ENCODE measurements at regions not wholly inside any gene's neighbourhood (a gene's known extent, or its start where the extent isn't known, plus 50 kb on each side); places are given as distances from the start of the nearest gene placed in this dataset.

DNA sequence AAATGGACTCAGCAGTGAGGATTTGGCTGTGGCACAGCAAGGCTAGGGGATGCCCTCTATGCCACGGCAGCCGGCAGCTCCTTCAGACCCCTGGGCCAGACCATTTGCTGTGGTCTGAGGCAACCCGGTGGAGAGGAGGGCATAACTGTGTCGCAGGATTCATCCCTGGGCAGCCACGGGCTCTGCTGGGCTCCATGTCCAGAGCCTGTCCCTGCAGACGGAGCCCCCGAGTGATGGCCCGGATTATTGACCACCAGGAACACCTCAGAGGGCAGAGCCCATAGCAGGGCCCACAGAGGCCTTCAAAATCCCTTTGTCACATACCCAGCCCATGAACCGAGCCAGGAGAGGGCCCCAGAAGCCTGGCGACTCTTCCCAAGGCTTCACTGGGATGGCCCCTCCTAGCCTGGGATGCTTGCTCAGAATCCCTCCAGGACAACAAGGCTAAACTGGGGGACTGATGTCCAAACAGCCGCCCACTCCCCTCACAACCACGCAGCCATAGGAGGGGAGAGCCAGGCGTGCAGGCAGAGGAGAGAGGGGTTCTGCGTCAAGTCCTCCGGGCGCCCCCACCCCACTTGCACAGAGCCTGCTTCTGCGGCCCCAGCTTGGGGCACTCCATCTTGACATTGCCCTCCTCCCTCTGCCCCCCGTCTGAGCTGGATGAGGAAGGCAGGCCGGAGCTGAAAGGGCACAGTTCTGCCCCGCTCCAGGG, 68.2 kb upstream of the AFDN start:
- DNase-seq, result no peak

DNA sequence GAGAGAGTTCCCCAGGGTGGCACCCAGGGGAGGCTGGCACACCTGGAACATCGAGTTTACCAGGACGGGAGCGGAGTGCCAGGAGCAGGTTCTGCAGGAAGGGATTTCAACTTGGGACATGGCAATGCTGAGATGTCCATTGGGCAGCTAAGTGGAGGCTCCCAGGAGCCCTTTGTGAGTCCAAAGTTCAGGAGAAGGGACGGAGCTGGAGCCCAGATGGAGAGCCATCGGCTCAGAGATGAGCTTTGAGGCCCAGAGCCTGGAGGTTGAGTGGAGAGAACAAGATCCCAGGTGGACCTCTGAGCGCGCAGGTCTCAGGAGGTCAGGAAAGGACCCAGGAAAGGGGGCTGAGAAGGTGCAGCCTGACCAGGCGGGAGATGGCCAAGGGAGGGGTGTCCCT, 67.5 kb upstream of the AFDN start:
- DNase-seq, result no peak

DNA sequence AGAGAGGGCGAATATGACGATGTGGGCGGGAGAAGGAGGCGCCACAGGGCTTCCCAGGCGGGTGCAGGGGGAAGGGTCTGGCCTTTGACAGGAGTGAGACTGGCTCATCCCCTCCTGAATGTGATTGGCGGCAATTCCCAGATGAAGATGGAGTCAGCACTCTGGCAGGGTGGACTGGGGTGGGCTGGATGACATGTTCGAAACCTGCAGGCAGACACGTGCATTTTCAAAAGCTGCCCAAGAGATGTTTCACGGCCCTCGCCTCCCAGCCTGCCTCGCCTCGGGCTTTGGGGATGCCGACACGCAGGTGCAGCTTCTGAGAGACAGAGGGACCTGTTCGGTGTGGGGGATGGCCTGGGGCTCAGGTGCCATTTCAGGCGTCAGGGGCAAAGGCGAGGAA, 66.8 kb upstream of the AFDN start:
- DNase-seq, result no peak

DNA sequence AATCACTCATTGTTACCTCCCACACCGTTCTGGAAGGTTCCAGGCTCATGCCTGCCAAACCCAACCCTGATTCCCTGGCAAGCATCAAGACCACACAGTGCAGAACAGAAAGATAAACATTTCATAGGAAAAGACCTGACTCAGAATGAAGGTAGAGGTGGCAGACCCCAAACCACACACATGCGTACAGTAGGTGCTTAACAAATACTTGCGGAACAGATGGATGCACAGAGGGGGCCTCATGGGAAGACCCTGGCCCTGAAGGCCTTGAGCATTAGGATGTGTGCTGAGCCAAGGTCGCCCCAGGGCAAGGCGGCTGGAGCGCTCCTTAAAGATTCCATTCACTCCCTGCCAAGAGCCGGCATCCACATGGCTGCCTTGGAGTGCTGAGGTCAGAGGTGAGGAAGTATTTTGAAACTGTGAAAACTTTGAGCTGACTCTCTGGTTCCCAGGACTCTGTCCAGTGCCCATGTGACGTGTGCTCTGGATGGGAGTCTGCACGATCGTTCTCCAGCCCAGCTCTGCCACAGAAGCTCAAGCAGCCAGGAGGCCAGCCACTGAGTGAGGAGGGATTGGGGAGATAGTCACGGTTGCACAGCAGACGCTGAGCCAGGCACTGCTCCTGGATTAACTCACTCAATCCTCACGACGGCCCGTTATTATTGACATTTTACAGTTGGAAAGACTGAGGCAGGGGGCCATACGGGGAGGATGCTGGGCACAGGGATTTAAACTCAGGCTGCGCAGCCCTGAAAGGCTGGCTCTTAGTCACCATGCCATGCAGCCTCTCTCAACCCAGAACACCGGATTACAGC, 65.5 kb upstream of the AFDN start:
- DNase-seq, result no peak

DNA sequence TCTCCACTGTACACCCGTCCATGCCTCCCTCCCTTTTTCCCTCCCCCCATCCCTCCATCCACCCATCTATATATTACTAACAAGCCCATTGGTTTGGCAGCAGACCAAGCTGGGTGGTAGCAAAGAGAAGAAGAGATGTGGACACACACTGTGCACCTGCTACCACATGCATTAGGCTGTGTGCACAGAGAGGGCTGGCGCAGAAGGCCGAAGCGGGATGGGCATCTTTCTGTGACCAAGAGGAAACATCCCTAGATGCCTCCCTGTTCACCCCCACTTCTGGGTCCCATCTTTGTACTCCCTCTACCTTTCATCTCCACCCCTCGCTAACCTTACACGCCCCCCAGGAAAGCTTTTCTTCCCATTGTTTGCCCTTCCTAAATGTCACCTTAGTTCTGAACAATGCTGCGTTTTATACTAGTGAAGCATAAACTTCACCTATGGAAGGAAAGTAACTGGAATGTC, 64.9 kb upstream of the AFDN start:
- no peak for DNase-seq

DNA sequence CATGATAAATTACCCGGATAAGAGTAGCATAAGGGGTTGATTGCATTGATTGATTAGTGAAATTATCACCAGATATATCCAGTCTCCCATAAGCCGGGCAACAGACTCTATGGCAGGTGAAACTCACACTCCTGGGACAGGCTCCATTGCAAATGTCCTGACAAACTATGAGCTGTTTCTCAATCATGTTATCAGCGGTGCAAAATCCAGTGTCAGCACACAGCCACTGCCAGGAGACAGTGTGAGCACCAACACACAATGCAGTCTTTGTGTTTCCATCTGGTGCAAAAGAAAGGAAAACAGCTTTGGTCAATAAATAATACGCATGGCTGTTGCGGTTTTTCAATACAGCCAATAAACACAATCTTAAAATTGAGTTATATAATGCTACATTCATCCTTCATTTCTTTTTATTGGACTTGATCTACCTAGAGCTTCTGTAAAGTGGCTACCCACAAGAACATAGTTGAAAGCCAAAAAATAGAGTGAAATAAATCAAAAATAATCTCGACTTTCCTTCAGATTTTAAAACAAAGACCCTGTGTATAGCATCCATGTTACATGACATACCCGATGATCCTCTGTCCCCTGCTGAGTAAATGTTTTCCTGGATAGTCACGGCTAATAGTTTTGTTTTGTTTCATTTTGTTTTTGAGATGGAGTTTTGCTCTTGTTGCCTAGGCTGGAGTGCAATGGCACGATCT, 64.3 kb upstream of the AFDN start:
- DNase-seq, result no peak

DNA sequence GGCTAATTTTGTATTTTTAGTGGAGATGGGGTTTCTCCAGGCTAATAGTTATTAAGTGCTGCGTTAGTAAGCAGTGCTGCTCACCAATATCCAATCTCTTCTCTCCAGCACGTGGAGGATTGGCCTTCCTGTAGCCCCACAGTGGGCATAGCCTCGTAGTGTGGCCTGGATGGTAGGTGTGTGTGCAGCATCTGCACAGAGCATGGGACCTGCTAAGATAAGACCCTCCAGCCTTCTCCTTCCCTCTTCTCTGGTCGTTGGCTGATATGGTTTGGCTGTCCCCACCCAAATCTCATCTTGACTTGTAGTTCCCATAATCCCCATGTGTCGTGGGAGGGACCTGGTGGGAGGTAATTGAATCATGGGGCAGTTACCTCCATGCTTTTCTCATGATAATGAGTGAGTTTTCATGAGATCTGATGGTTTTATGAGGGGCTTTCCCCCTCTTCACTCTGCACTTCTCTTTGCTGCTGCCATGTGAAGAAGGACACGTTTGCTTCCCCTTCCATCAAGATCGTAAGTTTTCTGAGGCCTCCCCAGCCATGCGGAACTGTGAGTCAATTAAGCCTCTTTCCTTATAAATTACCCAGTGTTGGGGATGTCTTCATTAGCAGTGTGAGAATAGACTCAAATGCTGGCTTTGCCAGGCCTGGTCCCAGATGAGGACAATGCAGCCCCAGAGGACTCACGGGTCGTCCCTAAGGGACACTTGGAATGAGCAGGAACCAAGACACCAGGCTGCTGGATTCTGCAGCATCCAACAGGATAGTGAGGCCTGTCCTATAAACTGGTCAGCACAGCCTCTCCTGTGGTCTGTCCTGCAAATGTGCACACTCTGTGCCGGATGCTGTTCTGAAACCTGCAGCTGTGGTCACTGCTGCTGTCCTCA, 63.4 kb upstream of the AFDN start:
- DNase-seq, result no peak

DNA sequence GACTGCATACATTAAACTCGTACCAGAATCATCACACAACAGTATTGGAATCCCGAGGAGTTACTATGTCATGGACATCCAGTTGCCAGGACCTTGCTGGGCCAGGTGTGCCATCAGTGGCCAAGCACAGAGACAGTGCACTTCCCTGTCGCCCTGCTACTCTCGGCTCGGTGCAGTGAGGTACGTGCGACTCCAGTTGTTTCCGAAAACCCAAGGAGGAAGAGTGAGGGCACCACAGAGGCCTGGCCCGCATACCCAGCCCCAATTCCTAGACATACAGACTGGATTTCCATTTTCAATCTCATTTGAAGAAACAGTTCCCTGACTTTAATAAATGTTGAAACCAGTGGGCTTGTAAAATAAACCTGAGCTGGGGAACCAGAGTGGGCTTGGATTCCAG, 62.5 kb upstream of the AFDN start:
- DNase-seq, result no peak

DNA sequence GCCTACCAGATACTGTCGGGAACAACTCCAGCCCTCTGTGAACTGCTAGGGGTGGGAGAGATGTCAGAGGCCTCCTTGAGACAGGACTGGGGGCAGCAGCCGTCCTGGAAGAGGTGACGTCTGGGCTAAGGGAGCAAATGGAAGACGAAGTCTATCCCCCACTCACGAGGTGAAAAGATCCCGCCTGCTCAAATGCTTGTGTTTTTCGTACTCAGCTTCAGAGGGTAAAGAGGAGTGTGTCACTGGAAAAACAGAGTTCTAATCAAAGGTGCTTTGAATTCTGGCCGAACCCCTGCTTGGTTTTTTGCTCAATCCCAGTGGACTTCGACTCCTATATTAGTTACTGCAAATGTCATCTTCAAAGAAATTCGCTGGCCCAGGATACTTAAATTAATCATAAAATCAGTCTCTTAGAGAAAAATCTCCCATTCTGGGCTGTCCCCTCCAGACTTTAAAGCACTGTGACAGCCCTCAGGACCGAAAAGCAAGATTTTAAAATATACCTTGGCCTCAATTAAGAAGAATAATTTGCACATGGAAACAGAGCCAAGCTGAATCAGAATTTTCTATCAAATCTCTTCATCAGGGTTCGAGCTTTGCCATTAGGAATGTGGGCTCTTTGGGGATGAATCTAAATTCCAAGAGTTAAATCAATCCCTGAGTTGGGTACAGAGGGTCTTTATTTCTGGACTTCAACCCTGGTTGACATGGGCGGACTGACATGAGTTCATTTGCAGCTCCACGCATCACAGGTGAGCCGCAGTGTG, 61.8 kb upstream of the AFDN start:
- DNase-seq, result no peak

DNA sequence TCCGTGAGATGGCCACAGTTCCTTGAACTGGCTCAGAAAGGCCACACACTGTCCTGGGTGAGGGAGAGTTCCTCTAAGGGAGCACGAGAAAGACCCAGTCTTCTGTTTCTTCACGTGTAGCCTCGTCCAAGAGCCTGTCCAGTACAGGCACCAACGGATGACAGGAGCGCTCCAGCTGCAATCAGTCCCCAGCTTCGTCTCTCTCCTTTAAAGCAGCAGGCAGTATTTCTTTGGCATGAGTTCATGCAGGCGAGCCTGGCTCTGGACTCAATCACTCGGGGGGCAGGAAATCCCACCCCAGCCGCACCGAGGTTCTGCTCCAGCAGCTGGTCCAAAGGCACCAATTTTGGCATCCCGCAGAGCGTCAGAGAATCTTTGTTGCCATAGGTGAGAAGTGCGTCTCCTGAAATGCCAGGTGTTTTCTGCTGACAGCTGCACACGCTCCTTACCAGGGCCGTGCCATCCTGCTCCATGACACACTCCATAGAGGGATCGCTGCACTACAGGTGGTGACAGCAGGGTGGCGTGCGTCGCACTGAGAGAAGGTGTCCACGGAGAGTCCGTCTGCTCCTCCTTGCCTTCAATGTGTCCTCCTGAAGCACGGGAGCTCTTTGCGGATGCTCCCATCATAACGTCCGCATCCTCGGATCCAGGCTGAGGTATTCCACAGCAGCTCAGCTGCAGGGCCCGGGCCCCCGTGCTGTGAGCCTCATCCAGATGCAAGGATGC, 59.6 kb upstream of the AFDN start:
- DNase-seq, result no peak

DNA sequence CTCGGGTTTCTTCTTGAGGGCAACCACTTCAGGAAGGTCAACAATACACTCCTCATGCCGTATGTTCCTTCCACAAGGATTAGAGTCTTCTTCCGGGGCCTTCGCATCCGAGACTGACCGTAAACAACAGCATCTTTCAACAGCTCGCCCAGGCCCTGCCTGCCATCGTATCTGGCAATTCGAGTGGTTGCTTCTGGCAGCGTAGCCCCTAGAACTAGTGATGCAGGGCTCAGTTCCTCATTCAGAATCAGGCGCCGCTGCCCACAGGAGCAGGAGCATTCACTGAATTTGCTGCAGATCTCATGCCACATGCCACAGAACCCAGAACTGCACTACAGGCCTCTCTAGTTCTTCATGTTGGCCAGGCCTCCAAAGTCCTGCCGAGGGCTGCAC, 59.0 kb upstream of the AFDN start:
- DNase-seq, result no peak

DNA sequence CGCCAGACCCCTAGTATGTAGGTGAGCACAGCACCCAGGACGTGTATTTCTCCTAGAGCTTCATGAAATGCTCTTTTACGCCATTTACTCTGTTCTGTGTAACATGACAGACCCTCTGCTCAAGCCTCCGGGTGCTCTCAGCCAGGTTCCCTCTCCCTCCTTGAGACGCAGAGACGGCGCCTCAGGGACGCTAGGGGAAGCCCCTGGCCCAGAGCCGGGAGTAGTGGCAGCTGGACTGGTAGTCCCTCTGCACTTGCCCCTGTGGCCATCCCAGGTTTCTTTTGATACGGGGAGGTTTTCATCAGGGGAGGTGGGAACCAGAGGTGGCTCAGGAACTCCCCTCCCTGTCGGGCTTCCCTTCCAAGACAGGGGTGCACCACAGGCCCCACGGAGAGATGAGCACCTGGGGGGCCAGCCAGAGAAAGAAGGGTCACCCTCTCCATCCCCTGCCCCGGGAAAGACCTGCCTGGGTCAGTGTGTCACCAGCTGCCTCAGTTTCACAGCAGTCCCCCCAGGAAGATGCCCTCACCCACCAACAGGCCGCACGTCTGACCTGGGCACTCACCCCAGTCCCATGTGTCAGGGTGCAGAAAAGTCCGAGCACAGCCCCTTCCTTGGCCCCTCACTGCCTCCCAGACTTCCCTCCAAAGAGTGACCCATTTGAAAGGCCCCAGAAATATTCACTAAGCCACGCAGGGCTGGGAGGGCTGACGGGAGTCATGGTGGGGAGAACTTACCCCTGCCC, 58.1 kb upstream of the AFDN start:
- DNase-seq, result no peak

DNA sequence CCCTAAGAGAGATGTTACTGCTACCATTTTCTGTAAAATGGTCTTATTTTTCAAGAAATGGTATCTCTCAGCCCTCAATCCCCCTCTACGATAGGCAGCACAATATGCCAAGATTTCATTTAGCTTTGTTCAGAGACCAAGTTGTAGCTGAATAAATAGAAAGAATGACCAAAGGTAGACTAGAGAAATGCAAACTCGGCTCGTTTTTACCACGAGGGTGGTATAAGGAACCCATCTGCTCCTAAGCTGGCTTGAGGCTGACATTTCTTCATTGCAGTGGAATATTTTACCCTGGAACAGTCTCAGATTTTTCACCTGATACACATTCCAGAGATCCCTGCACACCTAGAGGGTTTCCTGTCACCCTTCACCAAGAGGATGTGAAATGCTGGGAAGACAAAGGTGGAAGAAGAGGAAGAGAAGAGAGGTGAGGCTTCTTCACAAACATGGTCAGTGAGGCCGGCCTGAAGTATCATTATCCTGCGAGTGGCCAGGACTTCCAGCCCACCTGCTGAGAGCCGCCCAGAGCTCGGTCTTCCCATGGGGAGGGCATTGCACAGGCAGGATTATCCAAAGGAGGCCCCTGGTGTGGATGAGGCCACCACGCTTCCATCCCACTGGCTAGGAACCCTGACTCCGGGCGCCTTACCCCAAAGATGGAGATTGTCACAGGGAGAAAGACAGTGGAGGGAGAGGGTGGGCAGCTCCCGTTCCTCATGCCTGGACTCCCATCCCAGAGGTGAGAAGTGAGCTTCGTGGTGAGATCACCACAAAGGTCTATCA, 57.1 kb upstream of the AFDN start:
- no peak for DNase-seq

DNA sequence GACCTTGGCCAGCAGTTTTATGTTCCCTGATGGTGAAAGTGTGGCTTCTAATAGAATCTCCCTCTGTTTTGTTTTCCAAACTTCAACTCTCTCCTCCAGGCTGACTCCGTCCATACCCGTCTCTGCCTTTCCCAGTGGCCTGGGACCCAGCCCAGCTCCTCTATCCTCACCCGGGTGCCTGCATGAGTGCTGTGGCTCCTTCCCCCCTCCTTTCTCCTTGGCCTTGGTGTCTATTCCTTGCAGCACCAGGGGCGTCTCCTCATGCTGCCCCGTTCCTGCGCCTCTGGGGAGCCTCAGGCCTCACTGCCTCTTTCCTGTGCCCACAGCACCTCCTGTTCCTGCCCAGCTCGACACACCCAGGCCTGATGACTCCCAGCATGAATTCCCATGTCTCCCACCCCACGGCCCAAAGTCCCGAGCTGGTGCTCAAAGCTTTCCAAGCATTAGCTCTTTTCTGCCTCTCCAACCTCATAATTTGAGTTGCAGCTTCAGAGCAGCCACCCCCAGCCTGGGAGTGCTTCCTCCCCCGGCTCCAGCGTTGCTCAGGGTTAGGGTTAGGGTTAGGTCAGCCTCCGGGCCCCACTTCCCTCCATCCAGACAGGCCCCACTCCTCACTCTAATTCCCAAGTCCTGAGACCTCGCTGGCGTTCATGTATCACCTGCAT, 56.3 kb upstream of the AFDN start:
- no peak for DNase-seq

DNA sequence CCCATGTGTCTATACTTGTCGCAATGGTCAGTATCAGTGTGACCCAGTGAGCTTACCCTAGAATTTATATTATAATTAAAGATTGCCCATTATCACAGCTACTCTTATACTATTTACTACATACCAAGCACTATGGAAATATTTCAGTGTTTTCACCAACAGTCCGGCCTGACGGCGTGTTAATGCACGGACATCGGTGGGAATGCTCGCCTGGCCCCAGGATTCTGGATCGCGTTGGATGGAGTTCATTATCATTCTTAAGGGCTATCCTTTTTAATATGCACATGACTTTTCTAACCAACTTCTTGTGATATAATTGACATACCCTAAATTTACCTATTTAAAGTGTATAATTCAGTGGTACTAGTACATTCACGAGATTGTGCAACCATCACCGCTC, 51.8 kb upstream of the AFDN start:
- DNase-seq, result no peak

DNA sequence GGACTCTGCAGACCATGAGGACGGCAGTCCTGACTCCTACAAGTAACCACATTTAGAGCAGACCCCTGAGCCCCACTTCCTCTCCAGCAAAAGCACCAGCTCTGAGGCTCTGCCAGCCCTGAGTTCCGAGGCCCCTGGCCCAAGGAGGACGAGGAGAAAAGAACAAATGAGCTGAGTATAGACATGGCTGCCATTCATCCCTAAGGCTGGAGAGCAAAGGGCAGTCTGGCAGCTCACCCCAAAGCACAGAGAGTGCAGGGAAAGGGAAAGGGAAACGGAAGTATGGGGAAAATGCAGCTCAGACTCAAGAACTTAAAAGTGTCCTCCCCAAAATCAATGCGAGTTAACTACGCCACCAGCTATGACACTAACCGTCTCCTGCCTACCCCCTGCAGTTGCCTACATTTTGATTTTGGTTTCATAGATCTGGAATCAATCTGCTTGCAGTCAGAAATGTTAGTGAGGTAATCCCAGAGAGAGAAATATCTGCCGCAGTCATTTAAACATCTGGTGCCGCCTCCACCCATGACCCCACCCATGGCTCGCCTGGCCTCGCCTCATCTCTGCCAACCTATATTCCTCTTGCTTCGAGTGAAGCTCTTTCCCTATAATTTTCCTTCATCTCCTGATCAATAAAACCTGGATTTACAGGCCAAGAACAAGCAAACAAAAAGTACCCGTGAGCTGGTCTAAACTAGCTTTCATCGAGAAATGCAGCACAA, 49.6 kb upstream of the AFDN start:
- DNase-seq, result no peak
